ENCODE measurements at regions not wholly inside any gene's neighbourhood (a gene's known extent, or its start where the extent isn't known, plus 50 kb on each side); places are given as distances from the start of the nearest gene placed in this dataset.
"Not testable (repeated sequence)": the region's sequence is repeated elsewhere in the genome, so short reads cannot be mapped to it uniquely, and the experiment has no call there.

DNA sequence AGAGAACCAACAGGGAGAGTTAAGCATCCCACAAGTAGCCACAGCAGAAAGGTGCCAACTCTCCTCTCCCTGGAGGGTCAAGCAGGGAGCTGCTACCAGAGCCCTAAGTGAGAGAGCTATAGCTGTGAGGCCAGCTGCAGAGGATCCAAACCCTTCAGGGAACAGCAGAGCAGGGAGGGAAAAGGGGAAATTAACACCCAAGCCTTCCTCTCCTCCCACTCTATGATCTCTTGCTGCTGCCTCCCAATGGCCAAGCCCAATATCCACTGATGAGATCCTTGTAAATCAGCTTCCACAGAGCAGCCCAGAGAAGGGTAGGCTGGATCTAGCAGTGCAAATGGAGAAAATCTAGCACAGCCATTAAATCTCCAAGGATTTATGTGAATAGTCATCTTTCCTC, 68.2 kb upstream of the THBS1 start:
- intact Hi-C loops (cut with DNase I), result no loop called here
- Histone ChIP-seq H3K36me3 (no peaks in the 10 kb centered on the region), H3K4me1 (peaks cover 0 to 17% (median 11%) of the 10 kb centered on the region in 3 donors), H3K27me3 (no peaks in the 10 kb centered on the region), H3K27ac (no peak overlapping the region), H3K9me3 (peaks cover 0 to 8% (median 0%) of the 10 kb centered on the region in 3 donors), H3K4me3 (no peak overlapping the region)
- no peak for DNase-seq
- no peak for TF ChIP-seq POLR2A (IDR thresholded peaks at IDR 0.05)
- TF ChIP-seq, protein P1, sequence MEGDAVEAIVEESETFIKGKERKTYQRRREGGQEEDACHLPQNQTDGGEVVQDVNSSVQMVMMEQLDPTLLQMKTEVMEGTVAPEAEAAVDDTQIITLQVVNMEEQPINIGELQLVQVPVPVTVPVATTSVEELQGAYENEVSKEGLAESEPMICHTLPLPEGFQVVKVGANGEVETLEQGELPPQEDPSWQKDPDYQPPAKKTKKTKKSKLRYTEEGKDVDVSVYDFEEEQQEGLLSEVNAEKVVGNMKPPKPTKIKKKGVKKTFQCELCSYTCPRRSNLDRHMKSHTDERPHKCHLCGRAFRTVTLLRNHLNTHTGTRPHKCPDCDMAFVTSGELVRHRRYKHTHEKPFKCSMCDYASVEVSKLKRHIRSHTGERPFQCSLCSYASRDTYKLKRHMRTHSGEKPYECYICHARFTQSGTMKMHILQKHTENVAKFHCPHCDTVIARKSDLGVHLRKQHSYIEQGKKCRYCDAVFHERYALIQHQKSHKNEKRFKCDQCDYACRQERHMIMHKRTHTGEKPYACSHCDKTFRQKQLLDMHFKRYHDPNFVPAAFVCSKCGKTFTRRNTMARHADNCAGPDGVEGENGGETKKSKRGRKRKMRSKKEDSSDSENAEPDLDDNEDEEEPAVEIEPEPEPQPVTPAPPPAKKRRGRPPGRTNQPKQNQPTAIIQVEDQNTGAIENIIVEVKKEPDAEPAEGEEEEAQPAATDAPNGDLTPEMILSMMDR (IDR thresholded peaks at IDR 0.05), result no peak

DNA sequence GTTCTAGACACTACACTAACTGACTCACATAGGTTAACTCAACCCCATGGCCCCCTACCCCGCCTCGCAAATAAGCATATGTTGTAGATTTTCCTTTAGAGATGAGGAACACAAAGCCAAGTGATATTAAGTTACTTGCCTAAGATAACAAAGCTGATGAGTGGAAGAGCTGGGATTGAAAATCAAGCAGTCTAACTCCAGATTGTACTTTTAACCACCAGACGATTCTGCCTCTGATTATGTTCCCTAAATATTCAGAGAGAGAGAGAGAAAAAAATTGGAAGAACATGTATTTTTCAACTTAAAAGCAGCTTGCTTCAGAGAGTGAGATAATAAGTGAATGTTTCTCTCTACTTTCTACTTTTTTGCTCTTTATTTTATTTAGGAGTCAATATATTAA, 66.9 kb upstream of the THBS1 start:
- peaks cover 0 to 8% (median 0%) of the 10 kb centered on the region in 3 donors for H3K9me3 ChIP-seq
- intact Hi-C loops (cut with DNase I), result no loop called here
- H3K36me3 ChIP-seq, result no peaks in the 10 kb centered on the region
- no peaks in the 10 kb centered on the region for H3K27me3 ChIP-seq
- TF ChIP-seq, protein P1 (IDR thresholded peaks at IDR 0.05), result no peak
- no peak overlapping the region for H3K4me3 ChIP-seq
- DNase-seq, result no peak
- 85 to 86% methylated on average over 3 of the region's 3 CpGs for WGBS, 2 donors
- H3K4me1 ChIP-seq, result peaks cover 0 to 17% (median 11%) of the 10 kb centered on the region in 3 donors
- H3K27ac ChIP-seq, result no peak overlapping the region

DNA sequence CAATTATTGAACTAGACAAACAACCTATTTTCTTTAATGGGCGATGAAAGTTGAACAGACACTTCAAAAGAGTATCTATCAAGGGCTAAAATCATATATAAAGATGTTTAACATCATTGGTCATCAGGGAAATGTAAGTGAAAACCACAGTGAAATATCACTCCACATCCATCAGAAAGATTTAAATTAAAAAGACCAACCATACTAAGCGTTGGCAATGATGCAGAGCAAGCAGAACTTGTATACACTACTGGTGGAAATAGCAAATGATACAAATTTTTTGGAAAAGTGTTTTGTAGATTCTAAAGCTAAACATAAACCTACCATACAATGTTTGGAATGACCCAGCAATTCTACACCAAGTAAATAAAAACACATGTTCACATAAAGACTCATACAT, 65.9 kb upstream of the THBS1 start:
- Histone ChIP-seq H3K9me3 (peaks cover 0 to 8% (median 0%) of the 10 kb centered on the region in 3 donors), H3K4me1 (peaks cover 0 to 17% (median 11%) of the 10 kb centered on the region in 3 donors), H3K36me3 (no peaks in the 10 kb centered on the region), H3K27me3 (no peaks in the 10 kb centered on the region), H3K27ac (no peak overlapping the region), H3K4me3 (no peak overlapping the region)
- 94 to 96% methylated on average over 2 of the region's 2 CpGs for WGBS, 2 donors
- TF ChIP-seq, protein P1 (IDR thresholded peaks at IDR 0.05), result no peak
- TF ChIP-seq POLR2A (IDR thresholded peaks at IDR 0.05), result no peak
- no peak for DNase-seq
- intact Hi-C loops (cut with DNase I), result no loop called here

DNA sequence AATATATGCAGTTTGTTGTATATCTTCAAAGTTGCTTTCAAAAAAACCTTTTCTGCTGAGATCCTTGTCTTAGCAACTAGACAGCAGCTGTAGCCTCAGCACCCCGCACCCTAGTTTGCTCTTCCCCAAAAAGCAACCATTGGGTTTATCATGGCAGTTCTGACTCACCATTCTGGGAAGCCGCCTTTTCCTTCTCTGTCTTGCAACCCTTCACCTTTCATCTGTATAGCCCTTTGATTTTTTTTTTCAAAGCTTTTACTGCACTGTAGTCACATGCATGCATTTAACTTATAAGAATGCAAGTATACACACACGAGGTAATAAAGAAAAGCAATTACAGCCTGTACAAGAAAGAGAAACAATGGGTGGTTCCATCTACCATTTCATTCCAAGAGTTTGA, 65.1 kb upstream of the THBS1 start:
- Histone ChIP-seq H3K4me3 (no peak overlapping the region), H3K27ac (no peak overlapping the region), H3K4me1 (peaks cover 0 to 17% (median 10%) of the 10 kb centered on the region in 3 donors), H3K9me3 (peaks cover 0 to 8% (median 0%) of the 10 kb centered on the region in 3 donors), H3K36me3 (no peaks in the 10 kb centered on the region), H3K27me3 (no peaks in the 10 kb centered on the region)
- no peak for DNase-seq
- intact Hi-C loops (cut with DNase I), result no loop called here
- TF ChIP-seq, protein P1 (IDR thresholded peaks at IDR 0.05), result no peak
- TF ChIP-seq POLR2A (IDR thresholded peaks at IDR 0.05), result no peak
- WGBS, 2 donors, result 52 to 80% methylated on average over 3 of the region's 3 CpGs

GRCh38 chr15:39517122-39517855, 63.6 kb upstream of the THBS1 start:
- Histone ChIP-seq H3K27me3 (no peaks in the 10 kb centered on the region), H3K4me3 (no peak overlapping the region), H3K27ac (no peak overlapping the region), H3K9me3 (peaks cover 0 to 8% (median 0%) of the 10 kb centered on the region in 3 donors), H3K36me3 (no peaks in the 10 kb centered on the region), H3K4me1 (peaks cover 0 to 2% (median 0%) of the 10 kb centered on the region in 3 donors)
- no peak for DNase-seq
- intact Hi-C loops (cut with DNase I), result no loop called here
- TF ChIP-seq POLR2A (IDR thresholded peaks at IDR 0.05), result no peak
- TF ChIP-seq, protein P1 (IDR thresholded peaks at IDR 0.05), result no peak
- 74 to 92% methylated on average over 6 of the region's 6 CpGs for WGBS, 2 donors

DNA sequence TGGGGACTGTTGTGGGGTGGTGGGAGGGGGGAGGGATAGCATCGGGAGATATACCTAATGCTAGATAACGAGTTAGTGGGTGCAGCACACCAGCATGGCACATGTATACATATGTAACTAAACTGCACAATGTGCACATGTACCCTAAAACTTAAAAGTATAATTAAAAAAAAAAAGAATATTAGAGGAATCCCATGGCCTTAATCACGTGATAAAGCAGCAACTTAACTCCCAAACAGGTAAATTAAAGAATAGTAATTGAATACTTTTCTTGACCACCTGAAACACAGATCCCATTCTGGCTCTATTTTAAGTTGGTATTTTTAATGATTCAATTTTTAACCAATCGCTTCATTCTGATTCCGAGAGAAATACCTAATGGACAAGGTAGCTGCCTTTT, 56.9 kb upstream of the THBS1 start:
- DNase-seq; H3K27me3 ChIP-seq; H3K9me3 ChIP-seq; H3K4me3 ChIP-seq; H3K27ac ChIP-seq; intact Hi-C loops (cut with DNase I); H3K36me3 ChIP-seq; H3K4me1 ChIP-seq: not testable (repeated sequence)
- 83% methylated on average over 4 to 5 of the region's 5 CpGs for WGBS, 2 donors

Measured in esophagus squamous epithelium (tissue), 5 donors.